H1 (cell line): ENCODE measurements at regions not wholly inside any gene's neighbourhood (a gene's known extent, or its start where the extent isn't known, plus 50 kb on each side); places are given as distances from the start of the nearest gene placed in this dataset.
A peak's percentile ranks its signal among the peaks of the same experiment; 100 is the strongest.

Experiments used
- CTCF ChIA-PET: fragments of 300-600 bp; sonication (Branson Sonifier 250); formaldehyde crosslinking; loops from one replicate; lab custom pipeline; 2021; ENCODE audit not compliant: partially characterized antibody; lab: Charles Lee
- POLR2A ChIA-PET: fragments of 300-600 bp; sonication (Branson Sonifier 250); formaldehyde crosslinking; loops from one replicate; lab custom pipeline; 2021; ENCODE audit warnings: inconsistent platforms; ENCODE audit not compliant: partially characterized antibody; lab: Charles Lee
- DNase-seq, 2 experiments: peaks; one replicate each; pipeline versions ENCODE4 v3.0.0 to v3.0.0-alpha.2; 2010 to 2022; ENCODE audit warnings: low spot score in 2 of 2, low read depth in 1 of 2, mixed read lengths in 1 of 2
- FAIRE-seq: peaks from 2 replicates; lab custom pipeline; 2011; peaks lifted over from hg19 to GRCh38; lab: Jason Lieb, UNC
- H2AFZ ChIP-seq: 2 replicates; pipeline ENCODE4 v1.8.1; 2012; ENCODE audit warnings: low read length, inconsistent platforms
- H2AK5ac ChIP-seq: 2 replicates; pipeline ENCODE4 v1.6.1; 2013; ENCODE audit warnings: low read depth, low read length
- H2BK120ac ChIP-seq: replicated peaks from 2 replicates; pipeline ENCODE3; 2013; ENCODE audit warnings: low read depth, low read length, inconsistent platforms
- H2BK12ac ChIP-seq: 2 replicates; pipeline ENCODE4 v1.6.1; 2013; ENCODE audit warnings: low read depth, low read length
- H2BK15ac ChIP-seq: 2 replicates; pipeline ENCODE4 v1.6.1; 2013; ENCODE audit warnings: low read length
- H2BK20ac ChIP-seq: 2 replicates; pipeline ENCODE4 v1.6.1; 2013; ENCODE audit warnings: low read length
- H2BK5ac ChIP-seq: 2 replicates; pipeline ENCODE4 v1.6.1; 2013; ENCODE audit warnings: low read depth, low read length
- H3K14ac ChIP-seq: 2 replicates; pipeline ENCODE4 v1.6.1; 2013; ENCODE audit warnings: inconsistent platforms; ENCODE audit not compliant: insufficient read length
- H3K18ac ChIP-seq: 2 replicates; pipeline ENCODE4 v1.6.1; 2013; ENCODE audit warnings: low read length; ENCODE audit errors: extremely low read depth
- H3K23ac ChIP-seq: 2 replicates; pipeline ENCODE4 v1.6.1; 2013; ENCODE audit warnings: inconsistent platforms; ENCODE audit not compliant: insufficient read length
- H3K23me2 ChIP-seq: 2 replicates; pipeline ENCODE4 v1.6.1; 2013; ENCODE audit warnings: low read depth, low read length
- H3K27ac ChIP-seq: 2 replicates; pipeline ENCODE4 v1.6.1; 2011; ENCODE audit warnings: low read depth, low read length, inconsistent platforms
- H3K27me3 ChIP-seq, 4 experiments: replicated peaks in 1 of 4; 1 replicate in 1 of 4; 2 replicates in 3 of 4; pipeline versions ENCODE4 v1.6.1 to v1.8.1; 2011 to 2013; ENCODE audit warnings: low read length in 3 of 4, mild to moderate bottlenecking in 3 of 4, inconsistent platforms in 2 of 4, mixed read lengths in 2 of 4, moderate library complexity in 1 of 4; ENCODE audit not compliant: control insufficient read depth in 3 of 4, insufficient read depth in 3 of 4; ENCODE audit errors: extremely low read depth in 1 of 4
- H3K36me3 ChIP-seq, 4 experiments: 2 replicates each; pipeline versions ENCODE4 v1.6.1 to v1.8.1; 2011 to 2013; ENCODE audit warnings: mild to moderate bottlenecking in 4 of 4, low read length in 3 of 4, moderate library complexity in 2 of 4, control low read depth in 1 of 4, inconsistent platforms in 1 of 4; ENCODE audit not compliant: insufficient read depth in 4 of 4, control insufficient read depth in 2 of 4
- H3K4ac ChIP-seq: replicated peaks from 2 replicates; pipeline ENCODE3; 2013; ENCODE audit warnings: low read length, low read depth, mixed read lengths, inconsistent platforms; ENCODE audit not compliant: insufficient read length
- H3K4me1 ChIP-seq, 4 experiments: replicated peaks in 1 of 4; 1 replicate in 1 of 4; 2 replicates in 3 of 4; pipeline versions ENCODE4 v1.6.1 to v1.8.1; 2011 to 2013; ENCODE audit warnings: low read length in 3 of 4, inconsistent platforms in 2 of 4, mixed read lengths in 1 of 4; ENCODE audit not compliant: insufficient read depth in 4 of 4, control insufficient read depth in 3 of 4
- H3K4me2 ChIP-seq, 2 experiments: 2 replicates each; pipeline versions ENCODE4 v1.6.1 to v1.8.1; 2011 to 2013; ENCODE audit warnings: low read depth in 2 of 2, low read length in 2 of 2, control low read depth in 1 of 2, inconsistent platforms in 1 of 2, mild to moderate bottlenecking in 1 of 2; ENCODE audit not compliant: insufficient read depth in 1 of 2
- H3K4me3 ChIP-seq, 4 experiments: fragments of 200-600, 300-600 bp in 1 of 4; sonication (generic), shearing (Covaris generic), sonication (Bioruptor Twin) in 1 of 4; 2 replicates each; pipeline versions ENCODE4 v1.5.1 to v1.8.1; 2011 to 2016; ENCODE audit warnings: low read length in 4 of 4, low read depth in 3 of 4, control low read depth in 2 of 4, inconsistent platforms in 2 of 4, mild to moderate bottlenecking in 2 of 4, mixed read lengths in 1 of 4, moderate library complexity in 1 of 4; ENCODE audit not compliant: insufficient read depth in 2 of 4; ENCODE audit errors: extremely low read depth in 1 of 4
- H3K56ac ChIP-seq: replicated peaks from 2 replicates; pipeline ENCODE3; 2013; ENCODE audit warnings: low read depth, mild to moderate bottlenecking, mixed read lengths, low read length, inconsistent platforms; ENCODE audit not compliant: insufficient read length
- H3K79me1 ChIP-seq: 2 replicates; pipeline ENCODE4 v1.6.1; 2013; ENCODE audit warnings: low read depth, low read length, control low read depth
- H3K79me2 ChIP-seq, 2 experiments: 2 replicates each; pipeline versions ENCODE4 v1.6.1 to v1.8.1; 2012 to 2013; ENCODE audit warnings: low read length in 2 of 2, mild to moderate bottlenecking in 2 of 2, inconsistent platforms in 1 of 2; ENCODE audit not compliant: insufficient read depth in 2 of 2, control insufficient read depth in 1 of 2
- H3K9ac ChIP-seq, 4 experiments: replicated peaks in 1 of 4; 1 replicate in 1 of 4; 2 replicates in 3 of 4; pipeline versions ENCODE4 v1.6.1 to v1.8.1; 2011 to 2013; ENCODE audit warnings: low read depth in 3 of 4, low read length in 3 of 4, control low read depth in 2 of 4, mild to moderate bottlenecking in 2 of 4, moderate library complexity in 2 of 4, inconsistent platforms in 1 of 4; ENCODE audit errors: extremely low read depth in 1 of 4
- H3K9me3 ChIP-seq, 2 experiments: 2 replicates each; pipeline versions ENCODE4 v1.6.1 to v1.8.1; 2012 to 2013; ENCODE audit warnings: mild to moderate bottlenecking in 2 of 2, moderate library complexity in 2 of 2, control low read depth in 1 of 2, inconsistent platforms in 1 of 2, low read depth in 1 of 2, low read length in 1 of 2, mixed read lengths in 1 of 2; ENCODE audit not compliant: insufficient read depth in 2 of 2
- H4K20me1 ChIP-seq, 2 experiments: replicated peaks in 1 of 2; 2 replicates each; pipeline versions ENCODE3 to v1.8.1; 2011 to 2013; ENCODE audit warnings: inconsistent platforms in 2 of 2, low read length in 2 of 2, mild to moderate bottlenecking in 1 of 2; ENCODE audit not compliant: insufficient read depth in 2 of 2, control insufficient read depth in 1 of 2
- H4K5ac ChIP-seq: 2 replicates; pipeline ENCODE4 v1.6.1; 2013; ENCODE audit warnings: low read length, low read depth, mixed read lengths, inconsistent platforms; ENCODE audit not compliant: insufficient read length
- H4K8ac ChIP-seq: 2 replicates; pipeline ENCODE4 v1.8.0; 2013; ENCODE audit warnings: mild to moderate bottlenecking, moderate library complexity, low read length, inconsistent platforms; ENCODE audit not compliant: insufficient read depth; ENCODE audit errors: extremely low read depth
- H4K91ac ChIP-seq: replicated peaks from 2 replicates; pipeline ENCODE3; 2013; ENCODE audit warnings: low read length, mixed read lengths, inconsistent platforms; ENCODE audit not compliant: insufficient read length
- BACH1 ChIP-seq: IDR thresholded peaks from 2 replicates; pipeline ENCODE4 v1.6.1; 2012; ENCODE audit warnings: low read length, improper control_type of control experiment
- BCL11A ChIP-seq, 2 experiments: IDR thresholded peaks; one replicate each; pipeline ENCODE4 v1.6.1; 2011; ENCODE audit warnings: low read depth in 2 of 2, low read length in 2 of 2, mild to moderate bottlenecking in 2 of 2
- CBX5 ChIP-seq: fragments of 300-800, 300-1000 bp; sonication (generic); IDR thresholded peaks from 2 replicates; pipeline ENCODE4 v1.7.1; 2016; ENCODE audit warnings: antibody characterized with exemption, low read length, low read depth
- CHD1 ChIP-seq: IDR thresholded peaks from 2 replicates; pipeline ENCODE4 v1.6.1; 2012; ENCODE audit warnings: low read depth, low read length, improper control_type of control experiment
- CHD2 ChIP-seq: IDR thresholded peaks from 2 replicates; pipeline ENCODE4 v1.6.1; 2012; ENCODE audit warnings: low read length, improper control_type of control experiment
- HDAC6 ChIP-seq: IDR thresholded peaks from one replicate; pipeline ENCODE4 v1.7.1; 2012; ENCODE audit warnings: low read depth, mild to moderate bottlenecking, inconsistent platforms, low read length, moderate library complexity
- KDM5A ChIP-seq: fragments of 200-600 bp; IDR thresholded peaks from 2 replicates; pipeline ENCODE4 v1.7.1; 2012; ENCODE audit warnings: mild to moderate bottlenecking, low read length, inconsistent platforms, mixed read lengths
- PHF8 ChIP-seq: fragments of 200-600 bp; sonication (generic); conservative IDR thresholded peaks from 2 replicates; pipeline ENCODE4 v1.7.1; 2012; ENCODE audit warnings: low read depth, mild to moderate bottlenecking, inconsistent platforms, low read length, moderate library complexity
- RAD21 ChIP-seq, 2 experiments: IDR thresholded peaks in 1 of 2; conservative IDR thresholded peaks in 1 of 2; 2 replicates each; pipeline ENCODE4 v1.6.1; 2011; ENCODE audit warnings: low read depth in 2 of 2, low read length in 2 of 2, improper control_type of control experiment in 1 of 2, inconsistent platforms in 1 of 2, mild to moderate bottlenecking in 1 of 2, moderate library complexity in 1 of 2
- RXRA ChIP-seq: IDR thresholded peaks from 2 replicates; pipeline ENCODE4 v1.6.1; 2011; ENCODE audit warnings: low read depth, mild to moderate bottlenecking, low read length, moderate library complexity; ENCODE audit not compliant: insufficient read depth
- SAP30 ChIP-seq: fragments of 300-600 bp; sonication (generic); IDR thresholded peaks from 2 replicates; pipeline ENCODE4 v1.7.1; 2012; ENCODE audit warnings: low read length, moderate library complexity, mild to moderate bottlenecking, inconsistent platforms; ENCODE audit not compliant: insufficient read depth, insufficient replicate concordance
- YY1 ChIP-seq: IDR thresholded peaks from 2 replicates; pipeline ENCODE4 v1.6.1; 2011; ENCODE audit warnings: low read depth, mild to moderate bottlenecking, low read length
- WGBS, 2 experiments: shearing (Covaris generic) in 1 of 2; methylation state at CpG; one replicate each; pipeline versions ENCODE4 v1.1.6 to v1.1.7; 2013 to 2015; ENCODE audit warnings: low lambda C conversion rate in 2 of 2, mixed read lengths in 2 of 2, inconsistent platforms in 1 of 2, low coverage in 1 of 2, missing lambda C conversion rate in 1 of 2; ENCODE audit not compliant: insufficient replicate concordance in 2 of 2, insufficient coverage in 1 of 2, insufficient read length in 1 of 2; ENCODE audit errors: extremely low coverage in 1 of 2, missing lambda C conversion rate in 1 of 2; 5-methylcytosine and 5-hydroxymethylcytosine counted together

GRCh38 chr10:131017566-131018285, 293.8 kb downstream of the TCERG1L start:
- no peaks in the 10 kb centered on the region for H3K36me3 ChIP-seq
- H3K56ac ChIP-seq = no peak overlapping the region
- 0 out of 2 replicates have a peak overlapping the region, but pooled peaks have one; percentile 31 for H2BK15ac ChIP-seq
- no peak overlapping the region for H3K4me2 ChIP-seq
- no peaks in the 10 kb centered on the region for H3K23me2 ChIP-seq
- 0 out of 2 replicates have a peak overlapping the region, but pooled peaks have one; percentile 44 for H2BK5ac ChIP-seq
- no peak overlapping the region for H3K14ac ChIP-seq
- no peak overlapping the region for H3K23ac ChIP-seq
- no peak overlapping the region for H4K91ac ChIP-seq
- peak overlapping the region; percentile 48; the same call in 1 of the 2 replicates for H3K18ac ChIP-seq
- H3K27me3 ChIP-seq = no peaks in the 10 kb centered on the region
- H3K4me3 ChIP-seq = no peak overlapping the region
- H3K27ac ChIP-seq = no peak overlapping the region
- H2AK5ac ChIP-seq = 0 out of 2 replicates have a peak overlapping the region, but pooled peaks have one; percentile 53
- no peak overlapping the region for H2BK20ac ChIP-seq
- ChIA-PET POLR2A (no interaction called here), CTCF (interaction anchor here (0.8 kb wide), 1 partner anchor 290 kb away, joined by 3 read pairs; no protein-coding TSS in a partner anchor)
- H4K8ac ChIP-seq = no peak overlapping the region
- H3K79me1 ChIP-seq = no peaks in the 10 kb centered on the region
- 82% methylated on average over 9 of the region's 9 CpGs; no CpG with 5 or more reads in 1 of the 2 experiments for WGBS, 2 experiments
- H3K9me3 ChIP-seq = no peaks in the 10 kb centered on the region
- no peak overlapping the region for H2BK120ac ChIP-seq
- no peaks in the 10 kb centered on the region for H3K79me2 ChIP-seq
- peaks cover 0 to 1% (median 0%) of the 10 kb centered on the region in 4 experiments; a peak in 1 of 7 replicates for H3K4me1 ChIP-seq
- no peak overlapping the region for H2AFZ ChIP-seq
- H4K5ac ChIP-seq = no peak overlapping the region
- H4K20me1 ChIP-seq = no peaks in the 10 kb centered on the region
- no peak for DNase-seq
- H2BK12ac ChIP-seq = peak overlapping the region; percentile 84; the same call in 1 of the 2 replicates
- no peak for FAIRE-seq
- no peak overlapping the region for H3K9ac ChIP-seq
- H3K4ac ChIP-seq = no peak overlapping the region
- no peak for TF ChIP-seq PHF8
- no peak for TF ChIP-seq RXRA
- no peak for TF ChIP-seq YY1
- TF ChIP-seq RAD21 (IDR thresholded peaks at IDR 0.05 in 1 of 2, conservative IDR thresholded peaks at IDR 0.05 in 1 of 2; ENCODE audit: low read depth in 2 of 2, low read length in 2 of 2) = no peak
- TF ChIP-seq KDM5A = no peak
- no peak for TF ChIP-seq CHD2
- no peak for TF ChIP-seq BACH1
- no peak for TF ChIP-seq HDAC6
- TF ChIP-seq BCL11A (IDR thresholded peaks at IDR 0.05; ENCODE audit: low read depth in 2 of 2, low read length in 2 of 2) = no peak
- TF ChIP-seq CBX5 = no peak
- no peak for TF ChIP-seq CHD1
- TF ChIP-seq SAP30 = no peak
